ENCODE measurements at regions not wholly inside any gene's neighbourhood (a gene's known extent, or its start where the extent isn't known, plus 50 kb on each side); places are given as distances from the start of the nearest gene placed in this dataset.

GRCh38 chr7:12870219-12870618, 182.8 kb downstream of the ARL4A start:
- Histone ChIP-seq H4K20me1 (replicated peaks; ENCODE audit: insufficient read depth) (no peaks in the 10 kb centered on the region), H3K36me3 (ENCODE audit: insufficient read depth) (no peaks in the 10 kb centered on the region), H2AFZ (no peak overlapping the region), H3K27ac (ENCODE audit: low read depth) (no peak overlapping the region), H3K27me3 (ENCODE audit: insufficient read depth) (no peaks in the 10 kb centered on the region), H3K4me2 (no peak overlapping the region), H3K79me2 (replicated peaks; ENCODE audit: insufficient read depth) (no peaks in the 10 kb centered on the region), H3K4me3 (no peak overlapping the region), H3K9me2 (ENCODE audit: insufficient read depth) (no peaks in the 10 kb centered on the region; the same call in 1 of the 2 replicates), H3F3A (replicated peaks; ENCODE audit: low read depth) (no peaks in the 10 kb centered on the region), H3K4me1 (ENCODE audit: insufficient read depth) (no peaks in the 10 kb centered on the region)
- no peak for DNase-seq (ENCODE audit: low spot score)
- no peak overlapping the region for H3K4me3 Mint-ChIP-seq
- H3K36me3 Mint-ChIP-seq (ENCODE audit: low read depth), result no peaks in the 10 kb centered on the region
- no peaks in the 10 kb centered on the region for H3K9me3 Mint-ChIP-seq
- no peak for ATAC-seq
- H3K27ac Mint-ChIP-seq, result no peak overlapping the region
- peaks cover 2% of the 10 kb centered on the region for H3K27me3 Mint-ChIP-seq (ENCODE audit: insufficient read depth, low read depth, poor library complexity)
- H3K4me1 Mint-ChIP-seq, result no peaks in the 10 kb centered on the region; the same call in 2 of the 3 replicates
- no peak for TF ChIP-seq ZNF331 (CRISPR knock-in tag; IDR thresholded peaks at IDR 0.05; ENCODE audit: low read depth)

DNA sequence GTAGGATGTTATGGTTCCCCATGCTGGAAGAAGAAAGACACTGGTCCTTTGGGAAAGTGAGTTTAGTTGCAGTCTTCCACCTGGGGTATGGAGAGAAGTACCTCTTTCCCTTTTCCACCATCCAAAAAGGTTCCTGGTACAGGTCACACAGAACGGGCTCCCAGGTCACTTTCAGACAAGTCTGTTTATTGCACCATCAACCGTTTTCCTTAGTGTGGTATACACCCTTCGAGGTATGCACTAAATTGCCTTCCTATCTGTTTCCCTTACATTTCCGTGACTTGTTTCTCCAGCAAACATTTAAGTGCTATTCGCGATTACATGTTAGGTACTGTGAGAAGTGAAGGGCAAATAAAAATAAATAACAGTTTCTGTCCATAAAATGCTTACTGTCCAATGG, 185.1 kb downstream of the ARL4A start:
- Histone ChIP-seq H2AFZ (no peak overlapping the region), H3K27ac (ENCODE audit: low read depth) (no peak overlapping the region), H3K27me3 (ENCODE audit: insufficient read depth) (no peaks in the 10 kb centered on the region), H3K79me2 (replicated peaks; ENCODE audit: insufficient read depth) (no peaks in the 10 kb centered on the region), H3K4me1 (ENCODE audit: insufficient read depth) (no peaks in the 10 kb centered on the region), H3K9me2 (ENCODE audit: insufficient read depth) (no peaks in the 10 kb centered on the region), H4K20me1 (replicated peaks; ENCODE audit: insufficient read depth) (no peaks in the 10 kb centered on the region), H3K4me2 (no peak overlapping the region), H3K36me3 (ENCODE audit: insufficient read depth) (no peaks in the 10 kb centered on the region), H3F3A (replicated peaks; ENCODE audit: low read depth) (no peaks in the 10 kb centered on the region), H3K4me3 (no peak overlapping the region)
- ATAC-seq (no peak), DNase-seq (ENCODE audit: low spot score) (no peak)
- TF ChIP-seq STAT1 (IDR thresholded peaks at IDR 0.05; ENCODE audit: unreplicated experiment), result no peak
- no peak for TF ChIP-seq ETS1 (IDR thresholded peaks at IDR 0.05)
- TF ChIP-seq CREB1 (CRISPR knock-in tag; IDR thresholded peaks at IDR 0.05; ENCODE audit: low read depth), result no peak
- no peak for TF ChIP-seq ZNF331 (CRISPR knock-in tag; IDR thresholded peaks at IDR 0.05; ENCODE audit: low read depth)
- TF ChIP-seq REST (IDR thresholded peaks at IDR 0.05; ENCODE audit: unreplicated experiment), result no peak
- no peak for TF ChIP-seq EZH2phosphoT487 (IDR thresholded peaks at IDR 0.05; ENCODE audit: unreplicated experiment)
- TF ChIP-seq EZH2 (IDR thresholded peaks at IDR 0.05; ENCODE audit: low read depth, unreplicated experiment), result no peak
- no peaks in the 10 kb centered on the region for H3K4me1 Mint-ChIP-seq
- H3K36me3 Mint-ChIP-seq (ENCODE audit: low read depth), result no peaks in the 10 kb centered on the region
- H3K27ac Mint-ChIP-seq, result no peak overlapping the region
- H3K9me3 Mint-ChIP-seq, result no peaks in the 10 kb centered on the region
- H3K4me3 Mint-ChIP-seq, result no peak overlapping the region
- peaks cover 2% of the 10 kb centered on the region for H3K27me3 Mint-ChIP-seq (ENCODE audit: insufficient read depth, low read depth, poor library complexity)

All from GM23338 (cell line).